Stimulated activated CD4-positive, alpha-beta T cell treated with anti-CD3 and anti-CD28 coated beads, Interleukin-1b, Interleukin-23, amount 100 ng/mL, for 24 hours (primary cell): ENCODE measurements at regions not wholly inside any gene's neighbourhood (a gene's known extent, or its start where the extent isn't known, plus 50 kb on each side); places are given as distances from the start of the nearest gene placed in this dataset.

ENCODE experiments used
- DNase-seq, 4 experiments: peaks; one replicate each; pipeline ENCODE4 v3.0.0-alpha.2; 2020; ENCODE audit warnings: low read depth in 4 of 4, low spot score in 1 of 4

DNA sequence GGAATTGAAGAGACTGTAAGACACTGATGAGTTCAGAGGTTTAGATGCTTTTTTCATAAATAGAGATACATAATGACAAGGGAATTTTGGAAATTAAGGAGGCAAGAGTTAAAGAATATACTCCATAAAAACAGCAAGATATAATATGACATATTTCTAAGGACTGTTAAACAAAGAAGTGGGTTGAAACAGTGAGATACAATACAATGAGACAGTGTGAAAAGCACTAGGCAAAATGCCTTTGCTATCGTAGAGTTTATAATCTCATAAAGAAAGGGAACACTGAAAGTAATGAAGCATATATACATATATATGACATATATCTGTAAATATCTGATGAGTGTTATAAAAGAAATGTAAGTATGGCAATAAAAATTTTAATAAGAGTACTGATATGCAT lies 1496.2 kb downstream of the TECRL start:
- DNase-seq: no peak

- DNase-seq: no peak
These were observed 1496.7 kb downstream of the TECRL start for GRCh38 chr4:62912531-62912930.

GRCh38 chr4:62909238-62909637 lies 1500.0 kb downstream of the TECRL start:
- DNase-seq: no peak

- DNase-seq: no peak
These were observed 1508.1 kb downstream of the TECRL start for GRCh38 chr4:62901101-62901500.

DNA sequence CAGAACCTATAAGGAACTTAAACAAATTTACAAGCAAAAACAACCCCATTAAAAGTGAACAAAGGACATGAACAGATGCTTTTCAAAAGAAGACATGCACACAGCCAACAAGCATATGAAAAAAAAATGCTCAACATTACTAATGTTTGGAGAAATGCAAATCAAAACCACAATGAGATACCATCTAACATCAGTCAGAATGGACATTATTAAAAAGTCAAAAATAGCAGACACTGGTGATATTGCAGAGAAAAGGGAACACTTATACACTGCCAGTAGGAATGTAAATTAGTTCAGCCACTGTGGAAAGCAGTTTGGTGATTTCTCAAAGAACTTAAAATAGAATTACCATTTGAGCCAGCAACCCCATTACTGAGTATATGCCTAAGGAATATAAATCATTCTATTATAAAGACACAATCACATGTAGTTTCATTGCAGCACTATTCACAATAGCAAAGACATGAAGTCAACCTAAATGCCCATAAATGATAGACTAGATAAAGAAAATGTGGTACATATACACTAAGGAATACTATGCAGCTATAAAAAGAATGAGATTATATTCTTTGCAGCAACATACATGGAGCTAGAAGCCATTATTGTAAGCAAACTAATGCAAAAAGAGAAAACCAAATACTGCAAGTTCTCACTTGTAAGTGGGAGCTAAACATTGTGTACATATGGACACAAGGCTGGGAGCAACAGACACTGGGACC lies 1509.4 kb downstream of the TECRL start:
- DNase-seq: no peak

DNA sequence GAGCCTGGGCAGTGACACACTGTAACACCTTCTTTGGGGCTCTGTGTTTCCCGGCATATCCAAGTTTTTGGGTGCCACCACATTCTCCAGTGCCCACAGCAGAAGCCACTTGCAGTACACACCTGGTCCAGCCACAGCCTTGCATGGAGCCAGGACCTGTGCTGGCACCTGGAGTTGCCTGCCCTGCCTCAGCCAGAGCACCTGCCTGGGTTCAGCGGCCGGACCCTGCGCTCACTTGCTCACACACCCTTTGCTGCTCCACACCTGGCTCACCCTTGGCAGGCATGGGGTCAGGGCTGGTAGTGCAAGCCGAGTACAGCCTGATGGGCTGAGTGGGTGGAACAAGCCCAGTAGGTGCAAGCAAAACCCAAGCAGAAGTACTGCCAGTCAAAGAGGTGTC lies 1511.1 kb downstream of the TECRL start:
- DNase-seq: no peak

DNA sequence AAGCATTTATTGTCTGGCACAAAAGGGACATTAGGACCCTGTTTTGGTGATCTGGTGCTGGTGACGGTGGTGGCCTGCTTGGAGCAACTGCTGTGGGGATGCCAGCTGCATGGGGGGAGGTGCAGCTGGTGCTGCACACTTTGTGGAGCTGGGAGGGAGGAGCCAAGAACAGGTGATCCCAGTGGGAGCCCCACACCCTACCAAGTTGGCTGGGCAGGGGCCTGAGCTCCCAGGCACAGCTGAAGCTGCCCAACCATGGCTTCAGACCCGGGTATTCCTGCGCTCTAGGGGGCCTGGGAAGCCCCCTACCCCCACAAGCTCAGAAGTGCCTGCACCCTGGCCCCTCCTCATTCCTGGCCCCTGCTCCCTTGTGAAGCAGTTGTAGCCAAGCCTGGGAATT lies 1512.5 kb downstream of the TECRL start:
- no peak for DNase-seq

DNA sequence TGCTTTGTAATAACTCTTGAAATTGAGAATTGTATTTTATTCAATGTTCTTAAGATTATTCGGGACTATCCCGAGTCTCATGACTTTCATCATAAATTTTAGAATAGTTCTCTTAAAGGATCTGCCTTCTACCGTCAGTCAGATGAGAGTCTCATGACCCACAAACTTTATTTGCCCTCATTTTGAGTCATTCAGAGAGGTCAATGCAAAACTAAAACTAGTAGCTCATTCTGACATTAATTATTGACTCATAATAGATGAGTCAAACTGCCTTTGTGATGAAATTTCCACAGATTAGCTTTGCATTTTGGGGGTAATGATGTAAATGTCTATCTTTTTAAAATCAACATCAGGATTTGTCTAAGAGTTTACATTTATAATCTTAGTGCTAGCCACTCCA lies 1527.3 kb downstream of the TECRL start:
- DNase-seq: no peak

GRCh38 chr4:62881210-62881609 lies 1528.0 kb downstream of the TECRL start:
- DNase-seq: no peak

GRCh38 chr4:62872856-62873255 lies 1536.4 kb downstream of the TECRL start:
- DNase-seq: no peak

GRCh38 chr4:62871078-62871477 lies 1538.2 kb downstream of the TECRL start:
- DNase-seq: no peak

DNA sequence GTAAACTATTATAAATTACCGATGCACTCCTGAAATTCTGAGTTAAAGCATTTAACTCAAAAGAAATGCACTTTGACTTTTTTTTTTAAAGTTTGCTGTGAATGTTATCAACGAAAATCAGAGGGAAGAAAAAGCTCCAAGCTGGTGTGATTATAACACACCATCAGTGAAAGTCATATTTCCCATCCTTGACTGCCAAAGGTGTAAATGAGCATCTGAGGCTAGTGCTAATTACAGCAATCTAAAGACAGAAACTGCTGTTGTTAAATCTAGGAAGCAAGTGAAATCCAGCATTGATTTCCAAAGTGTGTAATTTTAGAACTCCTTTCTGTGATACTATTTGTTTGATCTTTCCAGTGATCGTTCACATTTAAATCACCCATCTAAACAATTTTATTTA lies 1538.8 kb downstream of the TECRL start:
- DNase-seq: no peak

GRCh38 chr4:62865261-62865660 lies 1544.0 kb downstream of the TECRL start:
- no peak for DNase-seq

DNA sequence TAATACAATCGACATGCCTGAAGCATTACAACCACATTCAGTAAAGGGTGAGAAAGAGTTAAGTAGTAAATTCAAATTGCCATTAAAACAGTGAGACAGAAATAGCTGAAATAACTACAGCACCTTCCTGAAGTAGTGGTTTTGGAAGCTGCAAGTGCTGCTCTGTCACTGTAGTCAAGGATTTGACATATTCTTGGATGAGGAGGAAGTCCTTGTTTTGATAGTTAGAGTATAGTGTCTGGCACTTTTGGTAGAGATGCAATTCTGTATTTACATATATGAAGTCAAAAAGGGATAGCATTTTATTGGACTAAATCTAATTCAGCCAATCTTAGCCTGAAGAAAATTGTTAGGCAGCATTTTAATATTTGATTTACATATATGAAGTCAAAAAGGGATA lies 1559.6 kb downstream of the TECRL start:
- no peak for DNase-seq

GRCh38 chr4:62835631-62836030 lies 1573.6 kb downstream of the TECRL start:
- no peak for DNase-seq

DNA sequence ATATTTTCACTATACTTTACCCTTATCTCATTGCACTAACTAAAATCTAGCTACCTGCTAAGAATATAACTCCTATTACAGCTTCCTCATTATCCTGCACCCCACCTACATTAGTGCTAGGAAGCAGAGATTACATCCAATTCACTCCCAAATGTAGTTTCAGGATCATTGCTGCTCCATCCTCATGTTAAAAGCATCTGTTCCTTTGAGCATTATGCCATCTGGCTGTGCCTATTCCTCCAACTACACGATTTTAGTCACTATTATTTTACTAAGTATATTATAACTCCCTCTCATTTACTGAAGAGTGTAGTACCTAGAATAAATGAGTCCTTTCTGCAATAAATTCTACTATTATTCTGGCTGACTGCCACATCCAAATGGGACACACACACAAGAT lies 1586.9 kb downstream of the TECRL start:
- no peak for DNase-seq

GRCh38 chr4:62816566-62816965 lies 1592.7 kb downstream of the TECRL start:
- no peak for DNase-seq

GRCh38 chr4:62814510-62815047 lies 1594.7 kb downstream of the TECRL start:
- no peak for DNase-seq

DNA sequence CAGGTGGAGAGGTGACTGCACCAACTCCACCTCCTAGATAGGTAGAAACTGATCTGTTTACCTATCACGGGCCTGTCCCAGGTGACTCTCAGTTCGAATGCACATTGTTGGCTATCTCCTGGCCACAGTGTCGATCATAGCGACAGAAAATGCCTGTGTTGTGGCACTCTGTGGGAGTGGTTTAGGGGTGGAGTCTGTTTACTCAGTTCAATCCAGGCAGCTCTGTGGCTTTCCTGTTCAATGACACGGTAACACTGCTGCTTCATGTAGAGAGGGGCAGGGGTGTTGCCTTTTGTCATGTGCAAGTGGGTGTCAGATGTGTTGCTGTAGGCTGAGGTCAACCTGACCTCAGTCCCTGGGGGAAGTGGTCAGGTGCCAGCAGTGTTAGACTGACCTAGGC lies 1602.4 kb downstream of the TECRL start:
- DNase-seq: no peak

DNA sequence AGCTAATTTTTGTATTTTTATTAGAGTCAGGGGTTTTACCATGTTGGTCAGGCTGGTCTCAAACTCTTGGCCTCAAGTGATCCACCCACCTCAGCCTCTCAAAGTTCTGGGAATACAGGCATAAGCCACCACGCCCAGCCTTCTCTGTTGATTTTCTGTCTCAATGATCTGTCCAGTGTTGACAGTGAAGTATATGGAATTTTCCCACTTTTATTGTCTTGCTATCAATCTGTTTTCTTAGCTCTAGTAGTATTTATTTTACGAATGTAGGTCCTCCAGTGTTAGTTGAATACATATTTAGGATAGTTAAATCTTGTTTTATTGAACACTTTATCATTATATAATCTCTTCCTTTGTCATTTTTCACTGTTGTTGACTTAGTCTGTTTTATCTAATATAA lies 1603.9 kb downstream of the ADGRL3 start:
- no peak for DNase-seq

GRCh38 chr4:62797221-62797620 lies 1597.1 kb downstream of the ADGRL3 start:
- DNase-seq: no peak

DNA sequence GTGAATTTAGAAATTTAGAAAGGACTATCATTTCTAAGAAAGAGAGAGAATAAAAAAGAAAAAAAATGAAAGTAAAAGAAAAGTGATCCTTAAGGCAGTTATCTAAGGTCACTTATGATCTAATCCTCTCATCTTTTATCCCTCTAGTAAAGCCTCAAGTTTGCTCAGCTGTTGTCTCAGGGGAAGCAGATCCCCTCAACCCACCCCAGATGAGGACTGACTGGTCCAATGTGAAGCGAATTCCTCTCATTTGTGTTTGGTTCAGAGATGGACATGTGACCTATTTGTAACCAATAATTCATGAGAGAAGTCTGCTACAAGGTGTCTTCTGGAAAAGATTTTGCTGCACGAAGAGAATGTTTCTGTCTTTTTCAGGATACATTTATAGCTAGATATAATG lies 1591.3 kb downstream of the ADGRL3 start:
- DNase-seq: no peak

- no peak for DNase-seq
These were observed 1571.9 kb downstream of the ADGRL3 start for GRCh38 chr4:62771983-62772557.
